Retina (tissue), 1 donor: ENCODE measurements at regions not wholly inside any gene's neighbourhood (a gene's known extent, or its start where the extent isn't known, plus 50 kb on each side); places are given as distances from the start of the nearest gene placed in this dataset.

Experiments used
- DNase-seq: peaks from one replicate; pipeline ENCODE4 v3.0.0-alpha.2; 2016

- no peak for DNase-seq
These were observed 261.2 kb downstream of the BMP7 start for GRCh38 chr20:57004951-57005933.

GRCh38 chr20:57006411-57007170 is 259.9 kb downstream of the BMP7 start:
- no peak for DNase-seq

- no peak for DNase-seq
These were observed 259.3 kb downstream of the BMP7 start for GRCh38 chr20:57007171-57007540.

GRCh38 chr20:57008217-57008616 is 258.2 kb downstream of the BMP7 start:
- DNase-seq, result peak; percentile 49

GRCh38 chr20:57009355-57009754 is 257.1 kb downstream of the BMP7 start:
- no peak for DNase-seq

GRCh38 chr20:57009775-57010174 is 256.7 kb downstream of the BMP7 start:
- DNase-seq, result no peak

GRCh38 chr20:57012691-57013090 is 253.8 kb downstream of the BMP7 start:
- DNase-seq, result no peak

GRCh38 chr20:57013217-57013616 is 253.2 kb downstream of the BMP7 start:
- no peak for DNase-seq

GRCh38 chr20:57013741-57014140 is 252.7 kb downstream of the BMP7 start:
- peak; percentile 69 for DNase-seq

GRCh38 chr20:57020364-57020763 is 246.1 kb downstream of the BMP7 start:
- DNase-seq, result peak; percentile 57

GRCh38 chr20:57022306-57022705 is 244.1 kb downstream of the BMP7 start:
- no peak for DNase-seq

- no peak for DNase-seq
These were observed 243.4 kb downstream of the BMP7 start for GRCh38 chr20:57023007-57023406.

- DNase-seq, result no peak
These were observed 242.4 kb downstream of the BMP7 start for GRCh38 chr20:57023997-57024396.

- no peak for DNase-seq
These were observed 241.6 kb downstream of the BMP7 start for GRCh38 chr20:57024849-57025248.

- DNase-seq, result no peak
These were observed 241.2 kb downstream of the BMP7 start for GRCh38 chr20:57025261-57025660.

GRCh38 chr20:57025666-57026224 is 240.7 kb downstream of the BMP7 start:
- DNase-seq, result no peak

- peak; percentile 43 for DNase-seq
These were observed 238.7 kb downstream of the BMP7 start for GRCh38 chr20:57027777-57028176.

GRCh38 chr20:57030611-57031600 is 235.5 kb downstream of the BMP7 start:
- no peak for DNase-seq

- no peak for DNase-seq
These were observed 234.5 kb downstream of the BMP7 start for GRCh38 chr20:57031867-57032355.

GRCh38 chr20:57032847-57033246 is 233.6 kb downstream of the BMP7 start:
- DNase-seq, result no peak

- DNase-seq, result no peak
These were observed 232.4 kb downstream of the BMP7 start for GRCh38 chr20:57034001-57034400.

- DNase-seq, result no peak
These were observed 228.8 kb downstream of the BMP7 start for GRCh38 chr20:57037689-57038088.
